ENCODE measurements at regions not wholly inside any gene's neighbourhood (a gene's known extent, or its start where the extent isn't known, plus 50 kb on each side); places are given as distances from the start of the nearest gene placed in this dataset.

DNA sequence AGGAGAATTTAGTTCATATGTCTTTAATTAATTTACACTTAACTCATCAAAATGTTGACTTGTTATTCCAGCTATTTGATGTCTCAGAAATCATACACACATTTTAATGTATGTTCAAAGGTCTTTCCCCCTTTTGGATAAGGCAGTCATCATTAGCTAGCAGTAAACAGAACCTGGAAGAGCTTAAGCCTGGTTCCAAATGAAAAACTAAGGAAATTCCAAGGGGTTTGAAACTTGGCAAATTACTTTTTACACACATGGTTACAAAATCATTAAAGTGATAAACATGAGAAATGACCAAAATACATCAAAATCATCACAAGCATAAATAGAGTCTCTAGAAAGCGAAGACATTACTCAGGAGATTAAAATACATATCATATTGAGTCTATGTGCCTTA, 359.8 kb upstream of the ZNF608 start:
- no peak for DNase-seq

DNA sequence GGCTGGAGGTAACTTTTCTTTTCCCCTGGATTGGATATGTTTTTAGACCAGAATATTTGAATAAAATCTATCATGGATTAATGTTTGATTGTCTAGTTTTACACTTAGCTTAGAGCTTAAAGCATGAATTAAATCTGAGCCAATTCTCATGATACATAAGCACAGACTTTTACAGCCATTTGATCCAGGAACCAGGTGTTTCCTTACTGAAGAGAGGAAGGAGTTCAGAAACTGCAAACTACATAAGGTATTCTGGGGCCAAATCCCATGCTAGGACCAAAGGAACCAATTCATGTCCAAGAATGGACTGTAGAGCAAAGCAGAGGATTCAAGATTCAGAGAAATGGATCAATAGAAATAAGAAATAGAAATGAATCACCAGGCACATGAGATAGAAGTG, 360.4 kb upstream of the ZNF608 start:
- DNase-seq, result no peak

DNA sequence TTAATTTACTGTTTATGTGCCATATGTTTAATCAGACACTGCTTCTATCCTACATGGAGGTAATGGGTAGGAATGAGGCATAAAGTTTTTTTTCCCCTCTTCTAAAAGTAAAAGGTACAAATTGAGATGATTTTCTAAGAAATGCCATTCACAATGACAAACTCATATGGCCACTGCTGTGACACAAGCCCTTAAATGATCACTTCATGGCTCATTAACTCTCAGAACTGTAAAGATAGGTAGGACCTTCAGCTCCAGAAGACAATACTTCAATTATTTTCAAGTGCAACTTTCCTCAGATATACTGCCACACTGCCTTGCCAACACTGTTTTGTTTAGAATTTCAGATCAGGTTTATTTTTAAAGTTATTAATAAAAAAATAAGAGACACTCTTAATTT, 362.9 kb upstream of the ZNF608 start:
- DNase-seq, result no peak

DNA sequence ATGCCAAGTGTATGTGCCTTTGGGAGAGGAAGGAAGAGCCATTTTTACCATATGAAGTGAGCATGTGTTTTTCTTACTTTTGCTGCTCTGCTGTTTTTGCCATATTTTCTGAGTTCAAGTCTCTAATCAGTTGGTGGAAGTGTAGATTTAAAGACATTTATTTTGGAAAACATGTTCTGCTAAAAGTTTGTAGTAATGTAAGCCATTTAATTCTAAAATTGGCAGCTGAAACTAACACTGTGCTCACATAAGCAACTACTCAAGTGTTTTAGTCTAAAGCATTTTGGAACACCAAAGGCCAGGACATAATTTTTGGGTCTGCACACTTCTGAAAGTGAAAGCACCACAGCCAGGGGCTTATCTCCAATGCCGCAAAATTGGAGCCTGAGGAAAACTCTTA, 363.4 kb upstream of the ZNF608 start:
- no peak for DNase-seq

DNA sequence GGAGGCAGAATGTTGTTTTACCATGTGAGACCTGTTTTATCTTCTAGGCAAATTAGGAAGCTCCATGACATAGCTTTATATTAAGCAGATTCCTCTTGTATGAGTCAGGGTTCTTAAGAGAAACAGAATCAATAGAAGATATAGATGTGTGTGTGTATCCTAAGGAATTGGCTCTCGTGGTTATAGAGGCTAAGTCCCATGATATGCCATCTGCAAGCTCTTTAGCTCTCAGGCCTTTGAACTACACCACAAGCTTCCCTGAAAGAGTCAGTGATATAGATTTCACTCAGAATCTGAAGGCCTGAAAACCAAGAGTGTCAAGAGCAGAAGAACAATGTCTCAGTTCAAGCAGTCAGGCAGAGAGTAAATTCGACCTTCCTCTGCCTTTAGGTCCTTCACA, 365.8 kb upstream of the ZNF608 start:
- DNase-seq, result no peak

DNA sequence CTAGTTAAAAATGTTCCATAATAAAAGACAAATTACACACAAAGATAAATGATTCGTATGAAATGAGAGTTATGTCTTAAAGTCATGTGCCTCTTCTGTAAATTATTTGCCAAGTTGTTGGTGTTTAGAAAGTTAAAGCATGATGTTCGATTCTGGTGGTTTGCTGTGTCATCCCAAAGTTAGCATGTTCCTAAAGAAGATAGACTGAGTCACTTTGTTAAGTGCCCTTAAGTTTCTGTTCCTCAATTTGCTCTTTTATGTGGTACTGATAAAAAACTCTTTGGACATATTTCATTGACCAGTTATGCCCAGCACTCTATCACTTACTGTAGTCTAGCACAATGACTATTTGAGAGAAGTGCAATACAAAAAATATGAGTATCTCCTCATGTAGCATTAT, 366.9 kb upstream of the ZNF608 start:
- no peak for DNase-seq

DNA sequence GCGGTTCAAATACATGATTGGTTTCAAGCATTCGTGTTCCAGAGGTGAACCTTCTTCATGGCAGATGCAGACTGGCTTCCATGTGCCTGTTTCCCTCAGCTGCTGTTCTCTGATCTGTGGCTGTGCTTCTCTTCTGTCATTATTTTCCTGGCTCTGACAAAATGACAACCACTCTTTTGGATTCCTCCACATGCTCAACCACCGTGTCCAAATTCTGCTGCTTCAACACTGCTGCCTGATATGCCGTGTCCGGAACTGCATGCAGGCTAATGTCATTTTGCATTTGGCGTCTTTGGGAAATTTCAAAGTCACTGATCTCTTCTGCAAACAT, 368.7 kb upstream of the ZNF608 start:
- DNase-seq, result no peak

DNA sequence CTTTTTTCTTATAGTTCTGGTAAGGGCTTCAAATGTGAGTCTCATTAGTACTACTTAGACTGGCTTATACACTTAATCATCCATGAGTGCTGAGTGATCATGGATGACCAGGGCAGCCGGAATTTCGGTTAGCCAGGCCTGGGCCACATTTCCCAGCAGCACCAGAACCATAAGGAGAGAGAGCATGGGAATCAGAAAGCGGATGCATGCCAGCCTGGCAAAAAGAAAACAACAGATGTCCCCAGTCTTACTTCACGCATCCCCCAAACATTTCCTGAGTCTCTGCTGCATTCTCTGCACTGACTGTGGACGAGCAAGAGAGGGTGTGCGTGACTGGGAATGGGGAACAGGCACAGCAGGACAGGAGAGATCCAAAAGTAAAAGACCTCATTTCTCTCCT, 371.1 kb upstream of the ZNF608 start:
- DNase-seq, result no peak

DNA sequence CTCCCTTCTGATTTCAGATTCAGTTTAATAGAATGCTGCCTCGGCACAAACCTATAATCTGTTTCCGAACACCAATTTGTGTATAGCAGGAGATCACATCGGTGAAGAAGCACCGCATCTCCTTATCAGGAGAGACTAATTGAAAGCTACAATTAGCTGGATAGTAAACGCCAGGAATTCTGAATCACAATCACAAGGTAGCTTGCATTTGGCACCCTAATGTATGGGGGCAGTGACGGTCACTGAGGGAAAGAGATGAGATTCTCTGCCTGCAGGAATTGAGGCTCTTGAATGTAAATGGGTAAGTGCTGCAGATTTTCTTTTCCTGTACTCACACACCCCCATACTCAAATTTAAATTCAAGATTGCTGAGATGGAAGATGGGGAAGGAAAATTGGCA, 373.6 kb upstream of the ZNF608 start:
- DNase-seq, result no peak

DNA sequence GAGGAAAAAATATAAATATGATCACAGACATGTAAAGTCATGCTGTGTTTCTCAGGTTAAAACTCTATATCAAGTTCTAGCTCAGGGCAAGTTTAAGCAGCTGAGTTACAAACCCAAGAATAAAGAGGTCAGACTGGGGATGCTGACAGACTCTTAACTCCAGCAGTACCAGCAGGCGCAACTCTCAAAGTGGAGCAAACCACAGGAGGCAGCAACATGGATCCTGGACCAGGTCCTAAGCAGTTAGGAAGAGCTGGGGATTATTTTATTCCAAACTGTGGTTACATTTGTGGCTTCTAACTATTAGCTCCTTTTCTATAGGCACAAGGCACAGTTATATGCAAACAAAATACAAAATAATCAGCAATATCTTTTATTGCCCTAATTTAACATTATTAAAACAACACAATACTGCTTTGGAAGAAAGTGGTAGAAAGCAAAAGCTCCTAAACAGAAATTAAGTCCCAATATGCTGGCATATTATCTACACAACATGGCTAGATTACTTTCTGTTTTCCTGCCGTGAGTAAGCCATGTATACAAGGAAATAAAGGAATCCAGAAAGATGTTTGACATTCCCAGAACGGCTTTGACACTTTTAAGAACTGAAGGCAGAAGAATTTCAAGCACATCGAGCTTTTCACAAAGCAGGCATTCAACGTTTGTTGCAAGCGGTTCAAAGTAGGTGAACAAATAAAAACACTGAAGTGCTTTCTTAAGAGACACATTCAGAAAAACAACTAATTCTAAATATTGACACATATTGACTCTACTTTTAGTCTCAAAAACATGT, 378.8 kb upstream of the ZNF608 start:
- DNase-seq, result no peak

DNA sequence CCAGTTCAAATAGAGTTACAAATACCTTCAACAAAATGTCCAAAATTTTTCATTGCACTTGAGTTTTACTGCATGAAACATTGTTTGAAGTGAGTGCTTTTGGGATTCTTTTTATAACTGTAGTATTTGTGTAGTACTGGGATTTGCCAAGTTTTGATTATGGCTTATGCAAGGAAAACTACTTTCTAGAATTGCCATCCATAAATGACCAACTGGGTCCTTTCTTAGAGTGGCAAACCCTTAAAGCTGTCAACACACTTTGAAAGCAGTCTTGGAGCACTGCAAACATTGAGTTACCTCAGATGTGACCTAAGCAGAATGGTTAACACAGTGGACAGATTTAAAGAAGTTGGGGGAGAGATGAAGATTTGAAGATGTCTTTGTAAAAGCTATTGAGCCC, 379.6 kb upstream of the ZNF608 start:
- DNase-seq, result no peak

DNA sequence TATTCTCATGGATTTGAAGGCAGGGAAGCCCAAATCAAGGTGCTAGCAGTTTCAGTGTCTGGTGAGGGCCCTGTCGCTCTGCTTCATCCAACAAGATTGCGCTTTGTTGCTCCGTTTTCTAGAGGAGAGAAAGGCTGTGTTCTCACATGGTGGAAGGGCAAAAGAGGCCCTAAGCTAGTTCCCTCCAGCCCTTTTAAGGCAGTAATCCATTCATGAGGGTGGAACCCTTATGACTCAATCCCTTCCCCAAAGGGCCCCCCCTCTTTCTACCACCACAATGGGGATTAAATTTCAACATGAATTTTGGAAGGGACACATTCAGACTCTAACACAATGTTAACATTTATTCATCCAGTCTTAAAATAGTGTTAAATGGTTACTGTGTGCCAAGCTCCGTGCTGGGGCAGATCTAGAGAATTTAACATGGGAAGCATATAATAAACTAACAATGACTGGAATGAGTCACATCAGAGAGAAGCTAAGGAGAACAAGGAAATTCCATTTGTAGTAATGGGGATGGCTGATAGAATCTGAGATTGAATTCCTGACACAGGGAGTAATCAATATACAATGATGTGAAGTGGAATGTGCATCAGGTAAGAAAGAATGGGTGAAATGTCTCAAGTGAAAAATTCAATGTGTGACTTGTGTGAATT, 382.8 kb upstream of the ZNF608 start:
- DNase-seq, result no peak

DNA sequence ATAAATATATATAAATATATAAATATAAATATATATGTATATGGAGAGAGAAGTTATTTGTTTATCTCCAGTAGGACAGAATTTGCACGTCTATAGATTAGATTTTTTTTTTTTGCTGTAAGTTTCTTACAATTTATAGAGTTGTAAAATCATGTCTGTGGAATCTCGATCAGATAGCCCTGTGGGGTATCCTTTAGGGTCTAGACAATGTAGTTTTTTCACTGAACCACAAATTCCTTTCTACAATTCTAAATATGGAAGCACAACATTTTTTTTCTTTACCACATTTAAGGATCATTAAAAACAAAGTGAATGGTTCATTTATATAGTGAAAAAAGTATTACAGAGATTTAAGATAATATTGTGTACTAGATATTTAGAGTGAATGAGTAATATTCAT, 384.2 kb upstream of the ZNF608 start:
- DNase-seq, result no peak

DNA sequence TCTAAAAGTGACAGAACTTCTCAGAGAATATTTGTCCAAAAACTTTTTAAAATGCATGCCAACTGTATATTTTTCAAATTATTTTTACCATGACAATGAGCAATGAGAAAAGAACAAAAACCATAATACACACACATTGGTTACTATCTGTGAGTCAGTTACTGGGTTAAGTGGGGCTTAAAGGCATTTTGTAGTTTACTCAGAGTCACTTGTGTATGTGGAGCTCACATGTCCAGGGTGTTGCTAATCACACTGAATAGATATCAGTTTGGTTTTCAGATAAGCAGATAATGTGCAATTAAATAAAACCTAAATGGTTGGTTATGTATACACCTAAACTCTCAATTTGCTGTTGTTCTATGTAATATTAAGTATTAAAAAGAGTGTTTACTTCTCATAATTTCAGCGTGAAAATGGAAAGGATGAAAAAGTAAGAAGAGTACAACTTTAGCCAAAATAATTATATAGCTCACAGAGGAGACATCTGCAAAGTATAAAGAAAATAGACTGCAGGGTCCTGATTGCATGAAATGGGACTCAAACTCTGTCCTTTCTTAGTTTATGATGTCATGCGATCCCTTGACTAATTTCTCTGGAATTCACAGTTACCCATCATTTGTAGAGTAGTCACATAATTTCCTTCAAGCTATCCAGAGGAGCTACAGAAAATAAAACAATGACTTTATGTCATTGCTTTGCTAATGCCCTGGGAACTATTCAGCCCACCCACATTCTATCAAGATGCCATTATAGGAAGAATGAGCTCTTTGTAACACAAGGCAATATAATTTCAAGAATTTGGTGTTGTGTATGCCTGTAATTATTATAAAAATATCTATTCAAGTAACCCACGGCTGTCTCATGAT, 388.0 kb upstream of the ZNF608 start:
- DNase-seq, result no peak

DNA sequence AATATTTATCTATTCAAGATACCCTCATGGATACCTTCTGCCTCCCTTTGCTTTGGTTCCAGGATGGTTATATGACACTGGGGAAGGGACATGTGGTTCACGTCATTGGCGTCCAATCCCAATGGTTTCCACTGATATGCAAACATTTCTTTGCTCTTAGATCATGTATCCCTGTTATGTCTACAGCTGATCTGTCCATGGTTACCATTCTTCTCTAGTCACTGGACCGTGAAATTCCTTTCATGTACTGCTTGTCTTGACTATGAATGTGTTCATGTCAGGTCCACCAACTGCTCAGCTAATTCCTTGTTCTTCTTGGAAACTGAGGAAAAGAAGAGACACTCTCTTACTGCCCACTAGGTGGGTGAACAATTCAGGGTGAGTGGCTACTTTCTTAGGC, 391.1 kb upstream of the ZNF608 start:
- no peak for DNase-seq

DNA sequence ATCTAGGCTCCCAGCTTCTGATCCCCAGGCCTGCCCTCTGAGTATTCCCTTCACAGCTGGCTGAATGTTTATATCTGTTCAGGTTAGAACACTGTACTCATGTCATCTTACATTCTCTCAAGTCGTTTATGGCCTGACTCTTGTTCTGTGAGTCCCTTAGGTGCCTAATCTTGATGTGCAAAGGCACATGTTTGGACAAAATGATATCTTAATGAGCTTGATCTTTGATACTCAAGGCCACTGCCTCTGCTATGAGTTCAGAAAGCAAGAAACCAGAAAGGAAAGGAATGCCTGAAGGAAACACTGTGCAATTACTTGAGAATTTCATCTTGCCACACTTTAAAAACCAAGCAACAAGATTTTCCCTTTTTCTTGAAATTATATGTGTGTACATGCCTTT, 391.8 kb upstream of the ZNF608 start:
- DNase-seq, result no peak

DNA sequence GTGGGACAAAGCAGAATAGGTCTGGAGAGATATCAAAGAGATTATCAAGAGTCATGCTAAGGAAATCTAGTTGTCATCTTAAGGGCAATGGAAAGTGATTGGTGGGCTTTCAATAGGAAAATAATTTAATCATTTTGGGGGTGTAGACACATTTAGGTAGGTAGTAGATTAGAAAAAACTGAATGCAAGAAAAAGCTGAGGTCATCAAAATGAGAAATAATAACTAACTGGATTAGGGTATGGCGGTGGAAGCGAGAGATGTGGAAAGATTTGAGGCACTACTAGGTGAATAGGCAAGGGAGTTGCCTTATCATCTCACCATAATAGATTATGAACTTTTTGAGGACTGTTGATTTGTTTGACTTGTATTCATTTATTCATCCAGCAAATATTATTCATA, 393.2 kb upstream of the ZNF608 start:
- no peak for DNase-seq

DNA sequence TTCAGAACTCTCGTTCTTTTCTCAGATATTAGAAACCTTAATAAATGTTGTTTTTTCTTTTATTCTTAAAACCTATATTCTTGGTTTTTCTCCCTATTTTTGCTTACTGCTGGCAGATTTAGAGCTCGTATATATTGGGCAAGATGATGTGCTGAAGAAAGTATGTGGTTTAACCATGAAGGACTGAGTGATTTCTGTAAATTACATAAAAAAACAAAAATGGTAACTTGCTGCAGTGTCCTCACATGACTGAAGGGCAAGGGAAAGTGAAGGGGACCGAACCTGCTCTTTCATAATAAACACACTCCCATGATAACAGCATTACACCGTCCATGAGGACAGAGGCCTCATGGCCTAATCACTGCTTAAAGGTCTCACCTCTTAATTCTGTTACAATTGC, 393.8 kb upstream of the ZNF608 start:
- no peak for DNase-seq

DNA sequence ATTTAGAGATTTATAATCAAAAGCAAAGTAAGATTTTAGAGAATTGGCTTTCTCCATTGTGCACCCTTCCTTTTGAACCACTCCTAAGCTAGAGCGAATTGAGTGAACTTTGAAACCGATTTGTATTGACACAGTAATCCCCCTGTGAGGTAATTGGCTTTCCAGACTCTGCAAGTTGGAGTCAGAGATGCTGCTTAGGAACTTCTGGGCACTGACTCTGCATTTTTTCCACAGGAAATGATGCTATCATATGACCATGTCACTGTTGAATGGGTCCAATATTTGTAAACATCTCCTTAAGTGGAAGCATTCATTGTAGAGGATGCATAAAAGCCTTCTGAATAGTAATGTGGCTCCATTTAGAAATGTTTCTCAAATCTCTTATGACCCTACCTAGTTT, 394.4 kb upstream of the ZNF608 start:
- DNase-seq, result no peak

DNA sequence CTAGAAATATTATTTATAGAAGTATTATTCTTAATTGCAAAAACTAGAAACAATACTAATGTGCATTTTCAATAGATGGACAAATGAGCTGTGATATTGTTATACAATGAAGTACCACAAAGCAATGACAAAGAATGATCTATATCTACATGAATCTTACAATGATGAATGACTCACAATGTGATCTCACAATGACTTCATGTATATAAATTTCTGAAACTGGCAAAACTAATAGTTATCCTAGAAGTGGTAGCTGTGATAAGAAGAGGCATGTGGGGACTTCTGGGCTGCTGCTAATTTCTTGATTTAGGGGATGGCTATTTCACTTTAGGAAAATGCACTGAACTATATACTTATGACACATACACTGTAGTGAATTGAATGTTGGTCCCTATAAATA, 396.0 kb upstream of the ZNF608 start:
- no peak for DNase-seq

DNA sequence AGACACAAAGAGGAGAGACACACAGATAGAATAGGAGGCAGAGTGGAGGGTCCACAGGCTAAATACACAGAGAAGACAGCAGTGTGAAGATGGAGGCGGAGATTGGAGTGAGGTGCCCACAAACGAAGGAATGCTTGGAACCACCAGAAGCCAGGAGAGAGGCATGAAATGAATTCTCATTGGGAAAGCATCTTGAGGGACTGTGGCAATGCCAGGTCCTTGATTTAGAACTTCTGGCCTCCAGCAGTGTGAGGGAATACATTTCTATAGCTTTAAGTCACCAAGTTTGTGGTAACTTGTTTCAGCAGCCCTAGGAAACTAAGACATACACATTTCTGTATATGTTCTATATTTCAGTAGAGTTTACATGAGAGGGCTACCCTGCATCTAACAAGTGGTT, 396.6 kb upstream of the ZNF608 start:
- DNase-seq, result no peak

DNA sequence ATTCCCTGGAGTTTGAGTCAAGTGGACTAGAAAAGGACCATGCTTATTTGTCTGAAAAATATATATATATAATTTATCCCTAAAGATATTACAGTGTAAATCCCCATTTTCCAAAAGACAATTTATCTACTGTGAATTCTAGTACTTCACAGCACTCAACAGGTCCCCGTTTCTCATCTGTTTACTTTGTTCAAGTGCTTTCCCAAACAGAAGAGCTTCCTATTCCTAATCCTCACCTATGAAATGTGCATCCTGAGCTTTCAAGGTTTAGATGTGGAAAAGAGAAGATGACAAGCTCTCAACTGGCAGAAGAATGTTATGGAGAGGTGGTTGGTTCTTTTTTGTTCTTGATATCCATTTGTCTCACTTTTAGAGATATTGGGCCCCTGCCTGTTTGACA, 401.6 kb upstream of the ZNF608 start:
- DNase-seq, result no peak

DNA sequence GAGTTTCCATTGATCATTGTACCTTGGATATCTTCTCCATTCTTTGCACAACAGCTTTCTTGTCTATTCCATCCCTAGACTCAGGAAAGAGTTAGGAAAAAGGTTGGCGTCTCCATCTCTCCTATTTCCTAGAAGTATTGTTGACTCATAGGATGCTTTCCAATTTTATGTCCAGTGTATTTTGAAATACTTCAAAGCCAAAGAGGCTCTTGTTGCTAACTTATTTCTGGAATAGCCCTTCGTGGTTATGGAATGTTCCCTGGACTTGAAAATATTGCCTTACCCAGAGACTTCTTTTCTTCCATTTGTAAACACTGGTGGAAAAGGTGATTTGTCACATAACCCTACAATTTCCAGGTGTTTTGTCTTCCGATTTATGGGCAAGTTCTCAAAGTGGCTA, 402.3 kb upstream of the ZNF608 start:
- DNase-seq, result no peak

DNA sequence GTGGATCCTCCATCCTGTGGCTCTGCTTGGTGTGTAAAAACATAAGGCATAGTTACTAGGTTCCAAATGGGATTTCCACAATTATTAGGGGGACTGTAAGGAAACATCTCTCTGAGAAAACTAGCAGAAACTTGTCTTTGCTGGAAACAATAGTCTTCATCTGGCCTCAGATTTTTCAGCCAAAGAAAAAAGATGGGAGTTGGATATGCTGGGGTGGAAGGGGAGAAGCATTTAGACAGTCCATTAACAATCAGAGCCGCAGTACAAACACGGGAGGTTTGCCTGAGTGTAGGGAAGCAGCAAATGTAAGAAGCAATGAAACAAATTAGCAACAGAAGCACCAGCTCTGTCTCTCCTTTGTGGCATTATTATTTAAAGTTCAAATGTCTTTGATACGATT, 402.7 kb upstream of the ZNF608 start:
- DNase-seq, result no peak

Data from DMS79 (cell line).